ENCODE measurements at regions not wholly inside any gene's neighbourhood (a gene's known extent, or its start where the extent isn't known, plus 50 kb on each side); places are given as distances from the start of the nearest gene placed in this dataset.

DNA sequence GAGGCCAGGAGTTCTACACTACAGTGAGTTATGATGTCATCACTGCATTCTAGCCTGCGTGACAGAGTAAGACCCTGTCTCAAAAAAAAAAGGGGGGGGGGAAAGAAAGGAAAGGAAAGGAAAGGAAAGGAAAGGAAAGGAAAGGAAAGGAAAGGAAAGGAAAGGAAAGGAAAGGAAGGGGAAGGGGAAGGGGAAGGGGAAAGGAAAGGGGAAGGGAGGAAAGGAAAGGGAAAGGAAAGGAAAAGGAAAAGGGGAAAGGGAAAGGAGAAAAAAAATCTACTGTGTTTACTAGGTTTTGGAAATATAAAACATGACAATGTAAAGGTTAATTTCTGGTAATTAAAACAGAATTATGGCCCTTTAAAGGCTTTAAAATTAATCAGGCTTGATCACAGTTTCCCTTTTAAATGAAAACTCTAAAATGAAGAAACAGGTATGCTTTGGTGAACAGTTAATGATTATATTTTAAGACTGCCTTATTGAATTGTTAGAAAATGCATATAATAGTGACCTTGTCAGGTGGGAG is 131.9 kb upstream of the POU5F2 start:
- Histone ChIP-seq H3K4me2 (no peak overlapping the region), H3K79me2 (ENCODE audit: insufficient read depth, low read depth) (no peaks in the 10 kb centered on the region), H2AFZ (ENCODE audit: low read depth) (no peak overlapping the region), H3K9ac (no peak overlapping the region), H3K4me3 (IDR thresholded peaks at IDR 0.05; ENCODE audit: insufficient read depth, low read depth, low read length) (no peak overlapping the region), H4K20me1 (ENCODE audit: insufficient read depth) (no peaks in the 10 kb centered on the region), H3K27ac (no peak overlapping the region), H3K36me3 (ENCODE audit: insufficient read depth) (no peaks in the 10 kb centered on the region), H3K27me3 (ENCODE audit: insufficient read depth, low read depth) (no peaks in the 10 kb centered on the region), H3K4me1 (ENCODE audit: low read depth, poor library complexity, severe bottlenecking) (no peaks in the 10 kb centered on the region)
- no peak for TF ChIP-seq CTCF (conservative IDR thresholded peaks at IDR 0.05; ENCODE audit: low read depth, low read length)

DNA sequence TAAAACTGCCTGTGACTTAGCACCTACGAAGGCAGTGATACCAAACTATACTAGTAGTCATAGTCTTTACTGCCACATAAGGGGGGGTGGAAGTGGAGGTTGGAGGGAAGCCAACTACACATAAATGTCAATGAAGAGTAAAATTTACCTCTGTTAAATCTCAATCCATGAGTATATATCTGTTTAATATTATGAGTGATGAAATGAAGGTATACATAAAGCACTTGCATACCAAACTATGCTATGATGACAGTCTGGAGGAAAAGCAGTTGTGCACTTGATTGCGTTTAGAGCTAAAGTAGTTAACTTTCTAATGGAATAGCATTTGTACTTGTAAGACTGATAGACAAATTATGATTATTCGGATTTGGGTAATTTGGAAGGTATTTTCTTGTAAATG is 129.2 kb upstream of the POU5F2 start:
- Histone ChIP-seq H3K4me3 (IDR thresholded peaks at IDR 0.05; ENCODE audit: insufficient read depth, low read depth, low read length) (no peak overlapping the region), H3K27me3 (ENCODE audit: insufficient read depth, low read depth) (no peaks in the 10 kb centered on the region), H3K4me1 (ENCODE audit: low read depth, poor library complexity, severe bottlenecking) (no peaks in the 10 kb centered on the region), H3K4me2 (no peak overlapping the region), H3K79me2 (ENCODE audit: insufficient read depth, low read depth) (no peaks in the 10 kb centered on the region), H3K36me3 (ENCODE audit: insufficient read depth) (no peaks in the 10 kb centered on the region), H3K27ac (no peak overlapping the region), H2AFZ (ENCODE audit: low read depth) (no peak overlapping the region), H3K9ac (no peak overlapping the region), H4K20me1 (ENCODE audit: insufficient read depth) (no peaks in the 10 kb centered on the region)
- TF ChIP-seq CTCF (conservative IDR thresholded peaks at IDR 0.05; ENCODE audit: low read depth, low read length), result no peak

DNA sequence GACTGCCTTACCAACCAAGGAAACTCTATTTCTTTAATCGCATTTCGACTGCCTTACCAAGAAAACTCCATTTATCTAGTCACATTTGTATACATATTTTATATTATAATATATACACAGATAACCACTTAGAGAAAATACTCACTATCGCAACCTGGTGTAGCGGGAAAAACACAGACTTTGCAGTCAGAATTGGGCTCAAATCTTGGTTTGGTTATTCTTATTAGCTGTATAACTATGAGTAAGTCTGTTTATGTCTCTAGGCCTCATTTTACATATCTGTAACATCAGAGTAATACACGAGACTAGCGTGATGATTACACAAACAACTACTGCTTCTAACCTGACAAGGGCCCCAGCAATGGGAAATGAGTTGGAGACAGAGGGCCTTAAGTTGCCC is 127.5 kb upstream of the POU5F2 start:
- no peak overlapping the region for H3K4me3 ChIP-seq (IDR thresholded peaks at IDR 0.05; ENCODE audit: insufficient read depth, low read depth, low read length)

GRCh38 chr5:93850311-93850710 is 108.9 kb upstream of the POU5F2 start:
- H3K4me1 ChIP-seq (ENCODE audit: low read depth, poor library complexity, severe bottlenecking), result no peaks in the 10 kb centered on the region
- H2AFZ ChIP-seq (ENCODE audit: low read depth), result no peak overlapping the region
- H4K20me1 ChIP-seq (ENCODE audit: insufficient read depth), result no peaks in the 10 kb centered on the region
- H3K4me3 ChIP-seq (IDR thresholded peaks at IDR 0.05; ENCODE audit: insufficient read depth, low read depth, low read length), result no peak overlapping the region
- H3K36me3 ChIP-seq (ENCODE audit: insufficient read depth), result no peaks in the 10 kb centered on the region
- no peaks in the 10 kb centered on the region for H3K79me2 ChIP-seq (ENCODE audit: insufficient read depth, low read depth)
- TF ChIP-seq CTCF (conservative IDR thresholded peaks at IDR 0.05; ENCODE audit: low read depth, low read length), result no peak
- no peak overlapping the region for H3K9ac ChIP-seq
- no peak overlapping the region for H3K4me2 ChIP-seq
- no peaks in the 10 kb centered on the region for H3K27me3 ChIP-seq (ENCODE audit: insufficient read depth, low read depth)
- H3K27ac ChIP-seq, result no peak overlapping the region

More for the DNA sequence above, 127.5 kb upstream of the POU5F2 start:
- Histone ChIP-seq H3K4me2 (no peak overlapping the region), H3K27ac (no peak overlapping the region), H3K9ac (no peak overlapping the region), H4K20me1 (ENCODE audit: insufficient read depth) (no peaks in the 10 kb centered on the region), H3K4me1 (ENCODE audit: low read depth, poor library complexity, severe bottlenecking) (no peaks in the 10 kb centered on the region), H3K79me2 (ENCODE audit: insufficient read depth, low read depth) (no peaks in the 10 kb centered on the region), H2AFZ (ENCODE audit: low read depth) (no peak overlapping the region), H3K27me3 (ENCODE audit: insufficient read depth, low read depth) (no peaks in the 10 kb centered on the region), H3K36me3 (ENCODE audit: insufficient read depth) (no peaks in the 10 kb centered on the region)
- TF ChIP-seq CTCF (conservative IDR thresholded peaks at IDR 0.05; ENCODE audit: low read depth, low read length), result no peak
